Large intestine (tissue), 3 donors: ENCODE measurements at regions not wholly inside any gene's neighbourhood (a gene's known extent, or its start where the extent isn't known, plus 50 kb on each side); places are given as distances from the start of the nearest gene placed in this dataset.

Experiments
- DNase-seq, 2 donors: peaks; one replicate each; pipeline versions ENCODE4 v3.0.0 to v3.0.0-alpha.2; 2013
- H3K27ac ChIP-seq: one replicate; pipeline ENCODE4 v1.5.1; 2013; ENCODE audit warnings: low read length
- H3K27me3 ChIP-seq: 2 replicates; pipeline ENCODE4 v1.6.1; 2013; ENCODE audit warnings: low read length; ENCODE audit not compliant: control insufficient read depth, insufficient read depth
- H3K36me3 ChIP-seq: 2 replicates; pipeline ENCODE4 v1.6.1; 2013; ENCODE audit warnings: low read length; ENCODE audit not compliant: control insufficient read depth, insufficient read depth
- H3K4me1 ChIP-seq: one replicate; pipeline ENCODE4 v1.6.1; 2013; ENCODE audit warnings: low read length; ENCODE audit not compliant: control insufficient read depth, insufficient read depth
- H3K4me3 ChIP-seq: one replicate; pipeline ENCODE4 v1.5.1; 2013; ENCODE audit warnings: low read length
- H3K9me3 ChIP-seq: one replicate; pipeline ENCODE4 v1.6.1; 2013; ENCODE audit warnings: mild to moderate bottlenecking, low read depth, low read length, moderate library complexity; ENCODE audit not compliant: control insufficient read depth
- WGBS: methylation state at CpG from one replicate; pipeline ENCODE4 v1.1.5; 2013; ENCODE audit warnings: low lambda C conversion rate; ENCODE audit not compliant: insufficient coverage; 5-methylcytosine and 5-hydroxymethylcytosine counted together

DNA sequence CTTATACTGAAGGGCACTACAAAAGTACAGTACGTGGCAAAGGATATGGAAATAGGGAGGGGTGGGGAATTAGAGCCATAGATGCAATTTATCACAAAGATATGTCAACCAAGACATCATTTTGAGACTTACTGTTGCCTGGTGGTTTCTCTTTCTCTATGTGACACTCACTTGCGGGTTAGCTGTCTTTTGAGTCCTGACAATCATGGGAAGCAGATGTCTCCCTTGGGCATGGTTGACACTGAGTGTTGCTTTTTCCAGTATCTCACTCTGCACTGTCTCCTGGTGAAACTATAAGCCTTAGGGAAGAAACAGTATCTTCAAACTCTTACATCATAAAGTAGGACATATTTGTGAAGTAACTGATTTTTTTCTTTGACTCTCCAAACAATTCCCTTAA, 383.5 kb upstream of the LCORL start:
- Histone ChIP-seq H3K36me3 (no peaks in the 10 kb centered on the region), H3K4me1 (peaks cover 57% of the 10 kb centered on the region), H3K4me3 (no peak overlapping the region), H3K27ac (peak overlapping the region; percentile 60), H3K27me3 (no peaks in the 10 kb centered on the region), H3K9me3 (no peaks in the 10 kb centered on the region)
- DNase-seq: no peak
- 83% methylated on average over 1 of the region's 2 CpGs for WGBS

DNA sequence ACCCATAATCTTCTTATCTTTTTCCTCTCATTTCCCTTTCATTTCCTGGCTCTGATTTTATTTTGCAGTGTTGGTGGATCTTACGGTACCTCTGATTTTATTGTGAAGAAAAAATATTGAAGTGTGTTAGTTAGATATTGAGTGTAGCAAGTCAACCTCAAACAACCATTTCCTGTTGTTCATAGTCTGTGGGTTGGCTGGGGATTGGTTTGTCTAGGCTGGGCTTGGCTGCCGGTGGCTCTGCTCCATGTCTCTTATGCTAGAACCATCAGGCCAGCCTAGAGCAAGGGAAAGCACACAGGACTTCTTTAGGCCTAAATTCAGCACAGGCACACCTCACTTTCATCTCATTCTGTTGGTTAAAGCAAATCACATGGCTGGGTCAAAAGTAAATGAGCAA, 383.1 kb upstream of the LCORL start:
- peaks cover 57% of the 10 kb centered on the region for H3K4me1 ChIP-seq
- WGBS: 67% methylated on average over 1 of the region's 2 CpGs
- no peak overlapping the region for H3K27ac ChIP-seq
- no peak for DNase-seq
- no peaks in the 10 kb centered on the region for H3K27me3 ChIP-seq
- H3K4me3 ChIP-seq: no peak overlapping the region
- H3K36me3 ChIP-seq: no peaks in the 10 kb centered on the region
- H3K9me3 ChIP-seq: no peaks in the 10 kb centered on the region

DNA sequence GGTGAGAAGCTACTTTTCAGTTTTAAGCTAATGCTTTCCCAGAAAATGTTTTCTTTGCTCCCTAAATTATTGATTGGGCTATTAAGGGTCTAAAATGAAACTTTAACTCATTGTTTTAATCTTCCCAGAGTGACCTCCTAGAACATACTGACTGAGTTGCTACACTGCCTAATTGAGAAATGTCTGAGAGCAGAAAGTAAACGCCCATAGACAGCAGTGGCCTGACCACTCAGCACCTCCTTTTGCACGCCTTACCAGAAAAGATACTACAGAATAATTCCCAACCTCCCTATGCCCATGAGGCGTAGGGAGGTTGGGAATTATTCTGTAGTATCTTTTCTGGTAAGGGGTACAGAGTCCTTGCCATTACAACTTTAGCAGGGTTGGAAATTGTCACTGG, 381.8 kb upstream of the LCORL start:
- Histone ChIP-seq H3K4me1 (peaks cover 58% of the 10 kb centered on the region), H3K36me3 (no peaks in the 10 kb centered on the region), H3K4me3 (no peak overlapping the region), H3K27me3 (no peaks in the 10 kb centered on the region), H3K9me3 (no peaks in the 10 kb centered on the region), H3K27ac (peak overlapping the region; percentile 57)
- no CpG with 5 or more reads among the region's 3 CpGs for WGBS
- DNase-seq: peak in 1 of 2 donors; percentile 43

DNA sequence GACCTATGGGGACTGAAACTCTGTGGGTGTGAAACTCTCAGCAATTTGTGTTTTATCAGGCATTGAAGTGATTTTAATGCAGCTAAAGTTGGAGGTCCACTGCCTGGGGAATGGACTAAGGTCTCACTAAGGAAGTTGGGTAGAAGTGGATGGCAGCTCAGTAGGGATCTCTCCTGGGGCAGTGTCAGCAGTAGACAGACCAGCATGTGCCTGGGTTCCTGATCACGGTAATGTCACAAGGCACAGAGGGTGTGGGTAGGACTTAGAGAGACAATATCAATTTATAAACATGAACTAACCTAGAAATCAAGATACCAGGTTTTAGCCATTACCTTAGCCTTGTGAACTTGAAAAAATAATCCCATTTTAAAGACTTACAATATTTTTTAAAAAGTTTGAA, 380.3 kb upstream of the LCORL start:
- peaks cover 65% of the 10 kb centered on the region for H3K4me1 ChIP-seq
- H3K27me3 ChIP-seq: no peaks in the 10 kb centered on the region
- peak in 1 of 2 donors; percentile 72 for DNase-seq
- peak overlapping the region; percentile 57 for H3K27ac ChIP-seq
- no peak overlapping the region for H3K4me3 ChIP-seq
- WGBS: no CpG with 5 or more reads among the region's 1 CpG
- H3K36me3 ChIP-seq: no peaks in the 10 kb centered on the region
- no peaks in the 10 kb centered on the region for H3K9me3 ChIP-seq

DNA sequence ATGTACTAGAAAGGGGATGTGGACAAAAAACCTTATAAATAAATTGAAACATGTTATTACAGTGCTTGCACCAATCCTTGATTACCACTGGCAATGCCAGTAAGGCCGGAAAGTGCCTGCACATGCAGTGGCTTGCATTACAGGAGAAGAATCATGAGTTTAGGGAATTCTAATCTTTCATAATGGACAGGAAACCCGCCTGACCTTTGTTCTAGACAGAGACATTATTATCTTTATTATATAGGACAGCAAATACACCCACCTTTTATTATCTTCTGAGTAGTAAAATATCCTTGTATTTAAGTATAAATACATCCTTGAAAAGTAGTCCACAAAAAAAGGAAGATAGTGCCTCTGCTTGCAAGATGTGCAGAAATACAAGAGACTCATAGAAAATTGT, 379.9 kb upstream of the LCORL start:
- H3K27ac ChIP-seq: peak overlapping the region; percentile 57
- no peaks in the 10 kb centered on the region for H3K36me3 ChIP-seq
- no peaks in the 10 kb centered on the region for H3K9me3 ChIP-seq
- peak; percentile 65 to 89 for DNase-seq
- H3K27me3 ChIP-seq: no peaks in the 10 kb centered on the region
- no CpG with 5 or more reads among the region's 2 CpGs for WGBS
- H3K4me1 ChIP-seq: peaks cover 61% of the 10 kb centered on the region
- no peak overlapping the region for H3K4me3 ChIP-seq

DNA sequence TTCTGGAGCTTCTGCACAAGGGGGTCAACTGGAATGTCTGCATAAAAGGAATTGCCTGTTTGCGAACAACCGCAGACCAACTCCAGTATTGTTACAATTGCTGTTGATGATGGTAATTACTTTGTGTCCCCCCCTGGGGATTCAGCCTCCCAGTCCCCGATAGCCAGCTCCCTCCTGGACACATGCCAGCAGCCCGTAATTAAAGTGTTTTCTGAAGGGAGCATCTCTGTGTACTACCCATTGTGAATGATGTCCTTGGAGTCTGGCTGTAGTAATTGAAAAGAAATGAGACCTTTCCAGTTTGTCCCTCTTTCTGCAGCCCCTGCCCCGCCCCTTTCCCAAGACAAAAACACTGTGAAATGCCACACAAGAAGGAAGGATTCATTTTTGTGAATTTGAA, 377.1 kb upstream of the LCORL start:
- H3K36me3 ChIP-seq: no peaks in the 10 kb centered on the region
- H3K27me3 ChIP-seq: no peaks in the 10 kb centered on the region
- H3K4me1 ChIP-seq: peaks cover 43% of the 10 kb centered on the region
- no peak overlapping the region for H3K27ac ChIP-seq
- DNase-seq: no peak
- no CpG with 5 or more reads among the region's 5 CpGs for WGBS
- no peak overlapping the region for H3K4me3 ChIP-seq
- no peaks in the 10 kb centered on the region for H3K9me3 ChIP-seq

DNA sequence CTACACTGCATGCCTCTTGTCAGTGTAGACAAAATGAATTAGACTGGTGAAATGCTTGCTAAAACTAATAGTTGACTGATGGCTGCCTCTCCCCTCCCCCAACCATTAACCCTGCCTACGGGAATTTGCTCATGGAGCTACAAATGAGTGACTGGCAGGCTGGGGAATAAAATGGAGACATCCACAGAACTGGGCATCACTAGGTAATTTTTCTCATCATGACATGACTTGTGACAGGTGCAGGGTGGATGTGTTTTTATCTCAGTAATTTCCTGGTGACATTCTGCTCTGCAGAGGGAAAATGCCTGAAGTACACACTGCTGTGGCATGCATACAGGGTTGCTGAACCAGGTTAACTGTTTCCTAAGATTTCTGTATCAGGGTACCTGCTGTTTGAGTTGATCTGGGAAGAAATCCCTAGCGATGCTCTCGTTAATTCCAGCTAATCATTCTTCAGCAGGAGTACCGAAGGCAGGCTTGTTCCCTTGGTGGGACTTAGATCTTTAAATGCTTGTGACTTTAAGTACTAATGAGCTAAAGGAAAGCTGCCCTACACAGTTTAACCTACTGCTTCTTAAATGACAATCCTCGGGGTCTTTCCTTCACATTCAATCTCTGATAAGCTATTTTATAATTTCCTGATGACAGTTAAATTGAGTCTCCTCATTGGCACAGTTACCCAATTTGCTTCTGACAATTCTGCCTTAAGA, 376.3 kb upstream of the LCORL start:
- no peaks in the 10 kb centered on the region for H3K27me3 ChIP-seq
- no peak for DNase-seq
- no peak overlapping the region for H3K27ac ChIP-seq
- H3K9me3 ChIP-seq: no peaks in the 10 kb centered on the region
- H3K4me3 ChIP-seq: no peak overlapping the region
- H3K4me1 ChIP-seq: peaks cover 35% of the 10 kb centered on the region
- no peaks in the 10 kb centered on the region for H3K36me3 ChIP-seq
- WGBS: 33% methylated on average over 3 of the region's 5 CpGs

DNA sequence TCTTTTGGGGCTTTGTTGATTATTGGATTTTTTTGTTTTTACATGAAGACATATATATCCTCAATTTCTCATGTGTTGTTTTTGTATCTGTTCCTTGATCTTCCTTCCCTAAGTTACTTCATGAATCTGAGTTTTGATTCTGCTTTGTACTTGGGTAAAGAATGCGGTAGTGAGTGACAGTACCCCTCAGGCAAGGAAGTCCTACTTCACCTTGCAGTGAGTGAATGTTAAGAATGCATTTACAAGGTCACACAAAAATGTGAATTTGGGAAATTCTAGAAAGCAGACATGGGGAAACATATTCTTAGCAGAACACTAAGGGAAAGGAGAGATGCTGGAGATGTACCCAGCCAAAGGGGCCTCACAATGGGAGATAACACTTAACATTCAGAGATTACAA, 373.1 kb upstream of the LCORL start:
- H3K9me3 ChIP-seq: no peaks in the 10 kb centered on the region
- no peaks in the 10 kb centered on the region for H3K36me3 ChIP-seq
- H3K27me3 ChIP-seq: no peaks in the 10 kb centered on the region
- H3K4me1 ChIP-seq: peaks cover 12% of the 10 kb centered on the region
- H3K4me3 ChIP-seq: no peak overlapping the region
- WGBS: no CpG with 5 or more reads among the region's 1 CpG
- no peak overlapping the region for H3K27ac ChIP-seq
- DNase-seq: no peak

DNA sequence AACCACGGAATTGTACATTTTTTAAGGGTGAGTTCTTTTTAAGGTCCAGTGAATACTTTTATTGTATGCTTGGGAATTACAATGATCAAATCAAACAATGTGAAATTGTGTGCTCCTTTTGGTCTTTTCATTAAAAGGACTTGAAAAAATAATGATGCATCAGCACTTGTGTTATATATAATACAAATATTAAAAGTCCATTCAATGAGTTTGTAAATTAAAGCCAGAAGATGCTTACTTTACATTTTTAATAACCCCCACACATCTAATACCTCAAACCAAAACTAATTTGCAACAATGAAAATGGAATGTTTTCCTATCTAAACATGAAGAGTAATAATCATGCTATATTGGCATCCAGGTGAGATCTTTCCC, 369.8 kb upstream of the LCORL start:
- Histone ChIP-seq H3K36me3 (no peaks in the 10 kb centered on the region), H3K4me1 (no peaks in the 10 kb centered on the region), H3K9me3 (no peaks in the 10 kb centered on the region), H3K4me3 (no peak overlapping the region), H3K27me3 (no peaks in the 10 kb centered on the region), H3K27ac (no peak overlapping the region)
- WGBS: 100% methylated on average over 1 of the region's 1 CpG
- DNase-seq: no peak

DNA sequence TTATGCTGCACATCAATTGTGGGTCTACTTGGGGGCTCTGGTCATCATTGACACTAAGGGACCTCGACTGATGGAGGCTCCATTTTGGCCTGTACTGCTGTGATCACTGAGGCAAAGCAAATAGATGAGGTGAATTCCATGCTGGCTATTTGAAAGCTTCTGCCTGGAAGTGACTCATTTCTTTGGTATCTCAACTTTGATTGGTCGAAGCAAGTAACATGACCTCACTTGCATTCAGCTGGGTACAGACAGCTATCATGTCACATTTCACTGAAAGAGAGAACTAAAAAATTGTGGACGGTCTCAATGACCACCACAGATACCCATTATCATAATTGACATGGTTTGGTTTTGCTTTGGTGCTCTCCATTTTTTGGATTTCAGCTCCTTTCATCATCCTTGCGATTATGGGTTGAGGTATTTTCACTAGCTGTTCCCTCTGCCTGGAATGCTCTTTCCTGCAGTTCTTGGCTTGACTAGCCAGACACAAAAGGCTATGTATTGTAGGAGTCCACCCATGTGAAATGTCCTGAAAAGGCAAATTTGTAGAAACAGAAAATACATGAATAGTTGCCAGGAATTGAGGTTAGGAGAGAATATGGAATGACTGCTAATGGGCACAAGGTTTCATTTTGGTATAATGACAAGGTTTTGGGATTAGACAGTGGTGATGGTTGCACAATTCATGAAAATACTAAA, 369.2 kb upstream of the LCORL start:
- Histone ChIP-seq H3K4me1 (no peaks in the 10 kb centered on the region), H3K27ac (no peak overlapping the region), H3K4me3 (no peak overlapping the region), H3K9me3 (no peaks in the 10 kb centered on the region), H3K36me3 (no peaks in the 10 kb centered on the region), H3K27me3 (no peaks in the 10 kb centered on the region)
- DNase-seq: no peak
- no CpG with 5 or more reads among the region's 4 CpGs for WGBS

DNA sequence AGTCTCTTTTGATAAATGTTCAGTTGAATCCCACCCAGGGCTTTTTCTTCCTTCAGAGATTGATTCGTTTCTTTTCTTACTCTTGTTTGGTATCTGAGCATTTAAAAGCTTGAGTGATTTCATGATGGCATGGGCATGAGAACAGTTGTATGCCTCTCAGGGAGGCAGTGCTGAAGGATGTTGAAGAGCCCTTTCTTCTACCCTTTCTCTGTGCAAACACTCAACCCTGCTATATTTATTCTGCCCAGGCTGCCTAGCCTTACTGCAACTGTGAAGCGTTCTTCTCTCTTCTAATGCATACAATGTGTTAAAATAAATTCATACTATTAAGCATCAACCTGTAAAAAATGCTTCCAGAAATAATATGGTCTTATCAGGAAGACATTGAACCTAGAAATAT, 367.6 kb upstream of the LCORL start:
- H3K27me3 ChIP-seq: no peaks in the 10 kb centered on the region
- DNase-seq: no peak
- WGBS: 100% methylated on average over 1 of the region's 2 CpGs
- H3K9me3 ChIP-seq: no peaks in the 10 kb centered on the region
- no peak overlapping the region for H3K4me3 ChIP-seq
- no peak overlapping the region for H3K27ac ChIP-seq
- no peaks in the 10 kb centered on the region for H3K4me1 ChIP-seq
- no peaks in the 10 kb centered on the region for H3K36me3 ChIP-seq
